ENCODE measurements at regions not wholly inside any gene's neighbourhood (a gene's known extent, or its start where the extent isn't known, plus 50 kb on each side); places are given as distances from the start of the nearest gene placed in this dataset.

DNA sequence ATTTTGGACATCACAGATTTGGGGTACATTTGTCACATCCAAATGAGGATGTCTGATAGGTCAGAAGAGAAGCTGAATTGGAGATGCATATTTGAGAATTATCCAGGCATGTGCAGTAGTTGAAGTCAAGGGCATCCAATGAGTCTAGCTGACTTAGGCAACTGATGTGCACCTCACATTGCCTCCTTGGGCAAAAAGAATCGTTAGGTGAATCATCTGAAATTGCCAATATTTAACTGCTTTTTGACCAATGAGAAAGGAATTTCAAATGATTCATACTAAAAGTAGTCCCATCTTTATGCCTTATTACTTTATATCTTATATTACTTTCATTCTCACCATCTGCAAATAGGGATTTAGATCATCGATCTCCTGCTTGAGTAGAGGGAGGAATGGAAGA lies 117.7 kb downstream of the CD47 start:
- H3K4me3 ChIP-seq (ENCODE audit: low read depth, low read length): no peak overlapping the region
- ChIA-PET POLR2A (no interaction called here), CTCF (no interaction called here)
- DNase-seq (ENCODE audit: low read depth, low spot score): no peak
- TF ChIP-seq, protein P1, sequence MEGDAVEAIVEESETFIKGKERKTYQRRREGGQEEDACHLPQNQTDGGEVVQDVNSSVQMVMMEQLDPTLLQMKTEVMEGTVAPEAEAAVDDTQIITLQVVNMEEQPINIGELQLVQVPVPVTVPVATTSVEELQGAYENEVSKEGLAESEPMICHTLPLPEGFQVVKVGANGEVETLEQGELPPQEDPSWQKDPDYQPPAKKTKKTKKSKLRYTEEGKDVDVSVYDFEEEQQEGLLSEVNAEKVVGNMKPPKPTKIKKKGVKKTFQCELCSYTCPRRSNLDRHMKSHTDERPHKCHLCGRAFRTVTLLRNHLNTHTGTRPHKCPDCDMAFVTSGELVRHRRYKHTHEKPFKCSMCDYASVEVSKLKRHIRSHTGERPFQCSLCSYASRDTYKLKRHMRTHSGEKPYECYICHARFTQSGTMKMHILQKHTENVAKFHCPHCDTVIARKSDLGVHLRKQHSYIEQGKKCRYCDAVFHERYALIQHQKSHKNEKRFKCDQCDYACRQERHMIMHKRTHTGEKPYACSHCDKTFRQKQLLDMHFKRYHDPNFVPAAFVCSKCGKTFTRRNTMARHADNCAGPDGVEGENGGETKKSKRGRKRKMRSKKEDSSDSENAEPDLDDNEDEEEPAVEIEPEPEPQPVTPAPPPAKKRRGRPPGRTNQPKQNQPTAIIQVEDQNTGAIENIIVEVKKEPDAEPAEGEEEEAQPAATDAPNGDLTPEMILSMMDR (IDR thresholded peaks at IDR 0.05; ENCODE audit: insufficient read depth, low read length, missing control alignments): no peak

DNA sequence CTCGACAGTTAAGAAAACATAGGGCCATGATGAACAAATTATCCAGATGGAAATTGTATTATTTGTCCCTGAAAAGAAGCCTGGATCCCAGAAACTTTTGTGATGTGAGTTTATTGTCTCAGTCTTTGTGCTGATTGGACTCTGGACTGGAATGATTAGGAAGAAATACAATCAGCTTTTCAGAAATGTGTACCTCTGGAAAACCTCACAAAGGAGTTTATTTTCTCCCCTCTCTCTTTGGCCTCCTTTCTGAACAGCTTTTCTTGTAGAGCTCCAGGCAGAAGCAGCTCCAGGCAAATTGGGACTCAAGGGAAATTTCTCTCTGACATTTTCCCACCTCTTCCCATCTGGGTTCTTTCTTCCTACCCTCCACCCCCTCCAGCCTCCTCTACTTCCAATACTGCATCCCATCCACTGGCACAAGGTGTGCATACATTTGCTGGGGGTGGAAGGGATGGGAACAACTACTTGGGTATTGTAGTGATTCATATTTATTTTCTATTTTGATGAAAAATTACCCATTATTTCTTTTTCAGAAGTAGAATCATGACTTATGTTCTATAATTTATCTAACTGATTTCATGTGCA lies 119.7 kb downstream of the CD47 start:
- ChIA-PET CTCF (interaction anchor here (2.5 kb wide), 1 partner anchor 44 kb away, joined by 9 read pairs; no protein-coding TSS in a partner anchor), POLR2A (no interaction called here)
- no peak overlapping the region for H3K4me3 ChIP-seq (ENCODE audit: low read depth, low read length)
- no peak for DNase-seq (ENCODE audit: low read depth, low spot score)
- TF ChIP-seq, protein P1 (IDR thresholded peaks at IDR 0.05; ENCODE audit: insufficient read depth, low read length, missing control alignments): no peak

DNA sequence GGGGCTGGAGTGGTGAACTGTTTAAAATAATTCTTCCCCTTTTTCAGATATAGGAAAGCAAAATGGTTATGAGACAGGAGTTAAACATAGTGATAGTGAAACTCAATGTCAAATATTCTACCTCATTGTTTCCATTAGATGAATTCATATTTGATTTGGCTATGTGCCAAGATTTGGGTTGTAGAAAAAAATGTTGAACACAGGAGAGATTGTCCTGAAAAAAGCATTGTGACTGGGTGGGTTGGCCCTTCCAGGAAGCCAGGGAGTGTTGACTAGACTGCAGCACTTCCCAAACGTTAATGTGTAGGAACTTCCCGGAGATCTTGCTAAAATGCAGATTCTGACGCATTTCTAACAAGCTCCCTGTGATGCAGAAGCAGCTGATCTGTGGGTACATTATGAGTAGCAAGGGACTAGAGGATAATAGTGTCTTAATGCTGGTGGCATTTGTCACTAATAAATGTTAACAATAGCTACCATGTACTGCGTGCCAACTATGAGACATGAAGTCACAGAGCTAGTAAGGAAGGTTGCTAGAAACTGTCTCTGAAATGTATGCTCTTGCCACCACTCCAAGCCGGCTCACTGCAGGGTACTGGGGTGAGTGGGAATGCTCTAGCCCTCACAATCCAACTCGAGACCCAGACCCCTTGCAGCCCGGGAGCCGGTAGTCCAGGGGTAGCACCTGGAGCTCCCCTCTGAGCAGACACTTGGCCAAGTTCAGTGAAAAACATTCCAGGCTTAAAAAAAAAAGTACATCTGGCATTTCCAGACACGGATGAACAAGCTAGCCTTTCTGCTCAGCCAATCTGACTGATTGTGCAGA lies 120.6 kb downstream of the CD47 start:
- no peak overlapping the region for H3K4me3 ChIP-seq (ENCODE audit: low read depth, low read length)
- ChIA-PET CTCF (interaction anchor here (2.5 kb wide), 1 partner anchor 43 kb away, joined by 9 read pairs; no protein-coding TSS in a partner anchor), POLR2A (no interaction called here)
- no peak for DNase-seq (ENCODE audit: low read depth, low spot score)
- TF ChIP-seq, protein P1 (IDR thresholded peaks at IDR 0.05; ENCODE audit: insufficient read depth, low read length, missing control alignments): no peak

DNA sequence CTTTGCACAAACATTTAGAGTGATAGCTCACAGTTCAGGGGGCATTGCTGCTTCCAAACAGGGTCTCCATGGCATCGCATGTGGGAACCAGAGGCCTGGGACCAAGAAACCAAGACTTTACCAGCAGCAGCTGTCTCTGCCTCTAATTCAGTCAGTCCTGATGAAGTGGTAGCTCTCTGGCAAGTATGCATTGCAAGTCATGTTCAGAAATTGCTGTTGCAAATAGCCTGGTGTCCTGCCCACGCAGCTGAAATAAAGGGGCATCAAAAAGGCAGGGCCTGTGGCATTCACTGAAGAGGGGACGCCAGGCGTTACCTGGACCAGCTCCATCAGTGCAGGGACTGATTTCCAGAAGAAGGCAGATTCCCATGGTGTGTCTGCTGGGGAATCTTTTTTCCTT lies 121.3 kb downstream of the CD47 start:
- TF ChIP-seq, protein P1 (IDR thresholded peaks at IDR 0.05; ENCODE audit: insufficient read depth, low read length, missing control alignments): no peak
- no peak overlapping the region for H3K4me3 ChIP-seq (ENCODE audit: low read depth, low read length)
- ChIA-PET POLR2A (no interaction called here), CTCF (interaction anchor here (2.5 kb wide), 1 partner anchor 42 kb away, joined by 9 read pairs; no protein-coding TSS in a partner anchor)
- no peak for DNase-seq (ENCODE audit: low read depth, low spot score)

DNA sequence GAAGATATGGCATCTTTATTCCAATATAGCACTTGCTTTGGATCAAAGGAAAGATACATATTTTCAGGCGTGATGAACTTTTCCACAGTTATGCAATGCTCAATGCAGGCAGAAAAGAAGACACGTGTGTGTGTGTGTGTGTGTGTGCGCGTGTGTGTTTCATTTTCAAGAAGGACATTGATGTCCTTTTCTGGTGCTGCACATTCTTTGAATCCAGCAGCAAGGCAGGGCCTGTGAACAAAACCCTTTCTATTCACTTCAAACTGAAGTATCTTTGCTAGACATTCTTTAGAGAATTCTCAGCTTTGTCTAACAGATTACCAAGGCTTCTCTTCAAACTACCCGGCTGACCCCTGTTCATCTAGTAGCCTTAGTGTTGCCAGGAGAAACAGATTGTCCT lies 124.6 kb downstream of the CD47 start:
- H3K4me3 ChIP-seq (ENCODE audit: low read depth, low read length): no peak overlapping the region
- CTCF ChIA-PET: no interaction called here
- TF ChIP-seq, protein P1 (IDR thresholded peaks at IDR 0.05; ENCODE audit: insufficient read depth, low read length, missing control alignments): no peak
- POLR2A ChIA-PET: no interaction called here
- DNase-seq (ENCODE audit: low read depth, low spot score): no peak

DNA sequence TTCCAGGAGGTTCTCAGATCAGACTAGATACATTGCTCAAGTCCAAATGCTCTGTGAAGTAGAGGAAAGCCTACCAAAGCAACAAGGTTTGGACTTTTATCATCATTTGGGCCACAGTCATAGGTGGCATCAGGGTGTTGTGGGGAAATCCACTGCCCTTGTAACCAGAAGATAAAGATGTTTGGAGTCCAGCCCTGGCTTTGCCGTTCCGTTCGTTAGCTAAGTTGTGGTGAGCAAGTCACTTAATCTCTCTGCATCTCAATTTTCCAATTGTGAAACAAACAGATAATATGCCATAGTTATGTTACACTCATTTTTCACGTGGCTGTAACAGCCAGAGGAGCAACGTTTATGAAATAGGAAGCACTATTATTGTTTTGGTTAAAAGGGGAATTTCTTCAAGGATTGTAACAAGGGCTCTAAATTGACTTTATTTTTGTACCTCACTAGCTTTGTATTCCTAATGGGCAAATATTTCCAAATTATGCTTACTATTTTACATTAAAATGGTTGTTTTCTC lies 125.6 kb downstream of the CD47 start:
- DNase-seq (ENCODE audit: low read depth, low spot score): no peak
- TF ChIP-seq, protein P1 (IDR thresholded peaks at IDR 0.05; ENCODE audit: insufficient read depth, low read length, missing control alignments): no peak
- H3K4me3 ChIP-seq (ENCODE audit: low read depth, low read length): no peak overlapping the region
- POLR2A ChIA-PET: no interaction called here
- CTCF ChIA-PET: no interaction called here
